ENCODE measurements at regions not wholly inside any gene's neighbourhood (a gene's known extent, or its start where the extent isn't known, plus 50 kb on each side); places are given as distances from the start of the nearest gene placed in this dataset.
A peak's percentile ranks its signal among the peaks of the same experiment; 100 is the strongest.

DNA sequence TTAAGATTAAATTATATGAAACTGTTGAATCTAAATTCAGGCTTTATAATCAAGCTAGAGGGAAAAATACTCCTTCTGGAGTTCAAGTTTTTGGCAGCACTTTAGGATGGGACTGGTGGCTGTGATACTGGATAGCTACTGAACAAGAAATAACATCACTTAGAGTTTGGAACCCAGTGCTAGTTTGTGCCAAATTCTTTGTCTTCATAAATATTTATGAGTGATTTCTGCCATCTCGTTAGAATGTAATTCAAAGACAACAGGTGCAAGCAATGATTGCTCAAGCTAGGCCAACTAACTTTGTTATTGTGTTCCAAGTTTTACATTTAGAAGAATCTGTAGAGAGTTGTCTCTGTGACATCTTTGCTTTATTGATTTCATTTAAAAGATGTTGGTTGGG lies 417.9 kb downstream of the FAT4 start:
- no peak for ATAC-seq
- TF ChIP-seq ZNF8 (CRISPR knock-in tag; IDR thresholded peaks at IDR 0.05) (no peak), TSHZ2 (CRISPR knock-in tag; IDR thresholded peaks at IDR 0.05) (no peak), BACH2 (CRISPR knock-in tag; IDR thresholded peaks at IDR 0.05; ENCODE audit: borderline replicate concordance) (no peak), CSDC2 (CRISPR knock-in tag; IDR thresholded peaks at IDR 0.05) (no peak), SNAI2 (CRISPR knock-in tag; IDR thresholded peaks at IDR 0.05) (no peak), ESRRG (CRISPR knock-in tag; IDR thresholded peaks at IDR 0.05) (no peak), ZNF565 (CRISPR knock-in tag; conservative IDR thresholded peaks at IDR 0.05; ENCODE audit: low read depth) (no peak), ZFP30 (CRISPR knock-in tag; IDR thresholded peaks at IDR 0.05) (no peak), ZC3H10 (CRISPR knock-in tag; IDR thresholded peaks at IDR 0.05) (no peak)

DNA sequence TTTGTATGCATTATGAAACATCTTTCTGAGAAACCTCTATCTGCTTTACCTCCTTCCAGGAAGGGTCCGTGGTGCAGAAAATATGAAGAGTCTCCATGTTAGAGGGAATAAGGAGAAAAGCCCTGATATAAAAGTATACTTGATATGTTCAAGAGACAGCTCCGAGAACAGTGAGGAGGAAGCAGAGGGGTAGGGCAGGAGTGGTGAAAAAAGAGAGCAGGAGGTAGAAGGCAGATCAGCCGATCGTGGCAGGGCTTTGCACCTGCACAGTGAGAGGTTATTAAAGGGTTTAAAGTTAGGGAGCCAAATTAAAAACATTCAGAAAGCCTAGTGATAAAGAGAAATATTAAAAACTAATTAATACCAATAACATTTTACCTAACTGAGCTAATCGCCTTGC lies 419.7 kb downstream of the FAT4 start:
- peak; percentile 54 for ATAC-seq
- no peak for TF ChIP-seq ZNF8 (CRISPR knock-in tag; IDR thresholded peaks at IDR 0.05)
- no peak for TF ChIP-seq BACH2 (CRISPR knock-in tag; IDR thresholded peaks at IDR 0.05; ENCODE audit: borderline replicate concordance)
- TF ChIP-seq, protein P1, sequence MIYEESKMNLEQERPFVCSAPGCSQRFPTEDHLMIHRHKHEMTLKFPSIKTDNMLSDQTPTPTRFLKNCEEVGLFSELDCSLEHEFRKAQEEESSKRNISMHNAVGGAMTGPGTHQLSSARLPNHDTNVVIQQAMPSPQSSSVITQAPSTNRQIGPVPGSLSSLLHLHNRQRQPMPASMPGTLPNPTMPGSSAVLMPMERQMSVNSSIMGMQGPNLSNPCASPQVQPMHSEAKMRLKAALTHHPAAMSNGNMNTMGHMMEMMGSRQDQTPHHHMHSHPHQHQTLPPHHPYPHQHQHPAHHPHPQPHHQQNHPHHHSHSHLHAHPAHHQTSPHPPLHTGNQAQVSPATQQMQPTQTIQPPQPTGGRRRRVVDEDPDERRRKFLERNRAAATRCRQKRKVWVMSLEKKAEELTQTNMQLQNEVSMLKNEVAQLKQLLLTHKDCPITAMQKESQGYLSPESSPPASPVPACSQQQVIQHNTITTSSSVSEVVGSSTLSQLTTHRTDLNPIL (CRISPR knock-in tag; IDR thresholded peaks at IDR 0.05; ENCODE audit: low read depth), result no peak
- no peak for TF ChIP-seq ZFP30 (CRISPR knock-in tag; IDR thresholded peaks at IDR 0.05)
- TF ChIP-seq CSRNP3 (CRISPR knock-in tag; IDR thresholded peaks at IDR 0.05), result no peak
- no peak for TF ChIP-seq ZNF565 (CRISPR knock-in tag; conservative IDR thresholded peaks at IDR 0.05; ENCODE audit: low read depth)
- TF ChIP-seq POU6F1 (CRISPR knock-in tag; IDR thresholded peaks at IDR 0.05; ENCODE audit: borderline replicate concordance, low read depth), result no peak
- TF ChIP-seq ARNTL (CRISPR knock-in tag; IDR thresholded peaks at IDR 0.05; ENCODE audit: borderline replicate concordance, low read depth), result no peak
- TF ChIP-seq TSHZ2 (CRISPR knock-in tag; IDR thresholded peaks at IDR 0.05), result no peak
- TF ChIP-seq SNAI2 (CRISPR knock-in tag; IDR thresholded peaks at IDR 0.05), result no peak
- no peak for TF ChIP-seq RARB (CRISPR knock-in tag; IDR thresholded peaks at IDR 0.05)

- peak; percentile 99 for ATAC-seq
- peak; percentile 75 for TF ChIP-seq ISL1 (CRISPR knock-in tag; IDR thresholded peaks at IDR 0.05)
- no peak for TF ChIP-seq ZNF8 (CRISPR knock-in tag; IDR thresholded peaks at IDR 0.05)
Measured at GRCh38 chr4:125735102-125735501, 420.3 kb downstream of the FAT4 start.

- peak; percentile 28; the same call in 2 of the 3 replicates for ATAC-seq
- TF ChIP-seq PATZ1 (CRISPR knock-in tag; IDR thresholded peaks at IDR 0.05; ENCODE audit: borderline replicate concordance) (no peak), ZNF8 (CRISPR knock-in tag; IDR thresholded peaks at IDR 0.05) (no peak), GLIS3 (CRISPR knock-in tag; IDR thresholded peaks at IDR 0.05) (no peak), BACH2 (CRISPR knock-in tag; IDR thresholded peaks at IDR 0.05; ENCODE audit: borderline replicate concordance) (no peak), ISL1 (CRISPR knock-in tag; IDR thresholded peaks at IDR 0.05) (no peak), PPARA (CRISPR knock-in tag; IDR thresholded peaks at IDR 0.05; ENCODE audit: borderline replicate concordance) (no peak), ESRRG (CRISPR knock-in tag; IDR thresholded peaks at IDR 0.05) (no peak), ZC3H10 (CRISPR knock-in tag; IDR thresholded peaks at IDR 0.05) (no peak), CSRNP3 (CRISPR knock-in tag; IDR thresholded peaks at IDR 0.05) (no peak)
- TF ChIP-seq, protein P1 (CRISPR knock-in tag; IDR thresholded peaks at IDR 0.05; ENCODE audit: low read depth), result no peak
Measured at GRCh38 chr4:125736057-125736456, 421.3 kb downstream of the FAT4 start.
